Neural progenitor cell (in vitro differentiated cells): ENCODE measurements at regions not wholly inside any gene's neighbourhood (a gene's known extent, or its start where the extent isn't known, plus 50 kb on each side); places are given as distances from the start of the nearest gene placed in this dataset.
"Not testable (repeated sequence)": the region's sequence is repeated elsewhere in the genome, so short reads cannot be mapped to it uniquely, and the experiment has no call there.

Experiments used
- EZH2phosphoT487 ChIP-seq: fragments of 200-600 bp; sonication (generic); IDR thresholded peaks from 2 replicates; pipeline ENCODE4 v1.6.1; 2017; ENCODE audit warnings: antibody characterized with exemption
- TF ChIP-seq, protein P1 (sequence below): fragments of 200-600 bp; sonication (generic); IDR thresholded peaks from 2 replicates; pipeline ENCODE4 v1.5.1; 2017; ENCODE audit warnings: antibody characterized with exemption, mild to moderate bottlenecking

DNA sequence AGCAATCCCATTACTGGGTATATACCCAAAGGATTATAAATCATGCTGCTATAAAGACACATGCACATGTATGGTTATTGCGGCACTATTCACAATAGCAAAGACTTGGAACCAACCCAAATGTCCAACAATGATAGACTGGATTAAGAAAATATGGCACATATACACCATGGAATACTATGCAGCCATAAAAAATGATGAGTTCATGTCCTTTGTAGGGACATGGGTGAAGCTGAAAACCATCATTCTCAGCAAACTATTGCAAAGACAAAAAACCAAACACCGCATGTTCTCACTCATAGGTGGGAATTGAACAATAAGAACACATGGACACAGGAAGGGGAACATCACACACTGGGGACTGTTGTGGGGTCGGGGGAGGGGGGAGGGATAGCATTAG, 120.9 kb upstream of the TNFSF4 start:
- TF ChIP-seq, protein P1, sequence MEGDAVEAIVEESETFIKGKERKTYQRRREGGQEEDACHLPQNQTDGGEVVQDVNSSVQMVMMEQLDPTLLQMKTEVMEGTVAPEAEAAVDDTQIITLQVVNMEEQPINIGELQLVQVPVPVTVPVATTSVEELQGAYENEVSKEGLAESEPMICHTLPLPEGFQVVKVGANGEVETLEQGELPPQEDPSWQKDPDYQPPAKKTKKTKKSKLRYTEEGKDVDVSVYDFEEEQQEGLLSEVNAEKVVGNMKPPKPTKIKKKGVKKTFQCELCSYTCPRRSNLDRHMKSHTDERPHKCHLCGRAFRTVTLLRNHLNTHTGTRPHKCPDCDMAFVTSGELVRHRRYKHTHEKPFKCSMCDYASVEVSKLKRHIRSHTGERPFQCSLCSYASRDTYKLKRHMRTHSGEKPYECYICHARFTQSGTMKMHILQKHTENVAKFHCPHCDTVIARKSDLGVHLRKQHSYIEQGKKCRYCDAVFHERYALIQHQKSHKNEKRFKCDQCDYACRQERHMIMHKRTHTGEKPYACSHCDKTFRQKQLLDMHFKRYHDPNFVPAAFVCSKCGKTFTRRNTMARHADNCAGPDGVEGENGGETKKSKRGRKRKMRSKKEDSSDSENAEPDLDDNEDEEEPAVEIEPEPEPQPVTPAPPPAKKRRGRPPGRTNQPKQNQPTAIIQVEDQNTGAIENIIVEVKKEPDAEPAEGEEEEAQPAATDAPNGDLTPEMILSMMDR: not testable (repeated sequence)
- not testable (repeated sequence) for TF ChIP-seq EZH2phosphoT487
